ENCODE measurements at regions not wholly inside any gene's neighbourhood (a gene's known extent, or its start where the extent isn't known, plus 50 kb on each side); places are given as distances from the start of the nearest gene placed in this dataset.

- no peaks in the 10 kb centered on the region for H3K4me1 Mint-ChIP-seq
- H3K27ac Mint-ChIP-seq, result no peak overlapping the region
- no peak overlapping the region for H3K4me3 Mint-ChIP-seq
- H3K9me3 Mint-ChIP-seq, result no peaks in the 10 kb centered on the region
- DNase-seq, result no peak
- no peaks in the 10 kb centered on the region for H3K36me3 Mint-ChIP-seq
- H3K27me3 Mint-ChIP-seq (ENCODE audit: low read depth in 3 of 3), result peaks cover 0 to 5% (median 3%) of the 10 kb centered on the region in 3 donors
Observed at GRCh38 chr11:95512177-95512576, 277.4 kb downstream of the FAM76B start.

DNA sequence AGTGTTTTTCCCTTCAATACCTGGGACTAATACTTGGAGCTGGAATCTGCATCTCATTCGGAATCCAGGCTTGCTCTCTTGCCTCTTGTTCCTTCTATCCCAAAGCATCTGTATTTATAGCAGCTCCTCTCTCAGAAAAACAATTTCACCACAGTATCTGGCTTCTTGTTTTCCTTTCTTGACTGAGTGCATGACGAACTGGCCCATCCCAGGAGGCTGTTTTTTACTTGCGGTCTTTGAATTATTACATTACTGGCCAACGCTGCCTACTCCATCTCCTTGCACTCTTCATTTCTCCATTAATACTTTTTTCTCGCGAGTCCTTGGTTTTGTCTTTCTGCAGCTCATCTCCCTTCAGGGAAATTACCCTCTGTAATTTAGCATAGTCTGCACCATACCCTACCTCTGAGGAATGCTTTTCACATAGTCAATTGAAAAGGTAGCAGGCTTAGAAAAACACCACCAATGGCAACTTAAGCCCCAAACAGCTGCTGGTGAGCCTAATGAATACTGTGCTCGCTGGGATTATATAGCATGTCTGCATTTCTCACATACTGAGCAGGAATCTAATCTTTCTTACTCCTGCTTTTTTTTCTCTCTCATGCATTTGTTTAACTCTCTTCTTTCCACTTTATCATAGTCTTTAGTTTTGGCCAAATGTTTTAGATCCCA lies 277.4 kb upstream of the SESN3 start:
- Mint-ChIP-seq H3K4me3 (no peak overlapping the region), H3K36me3 (no peaks in the 10 kb centered on the region), H3K9me3 (peaks cover 0 to 2% (median 0%) of the 10 kb centered on the region in 6 donors), H3K4me1 (peaks cover 0 to 7% of the 10 kb centered on the region in 2 donors), H3K27me3 (ENCODE audit: low read depth in 3 of 3) (peaks cover 0 to 12% (median 5%) of the 10 kb centered on the region in 3 donors), H3K27ac (no peak overlapping the region)
- no peak for DNase-seq

DNA sequence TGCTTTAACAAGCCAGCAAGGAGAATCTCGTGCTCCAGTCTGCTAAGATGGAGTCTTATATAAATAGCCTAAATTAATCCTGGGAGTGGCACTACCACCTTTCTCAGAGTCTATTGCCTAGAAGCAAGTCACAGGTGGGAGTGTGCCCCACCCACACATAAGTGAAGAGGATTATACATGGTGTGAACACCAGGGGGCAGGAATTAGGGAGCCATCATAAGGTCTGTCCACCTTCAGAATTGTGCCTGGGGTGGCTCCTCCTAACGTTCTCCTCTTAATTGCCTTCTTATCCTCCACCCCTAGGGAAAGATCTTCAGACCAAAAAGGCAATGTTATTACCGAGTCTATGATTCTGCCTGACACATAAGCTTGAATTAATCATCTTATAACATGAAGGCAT lies 276.8 kb upstream of the SESN3 start:
- peaks cover 0 to 11% (median 5%) of the 10 kb centered on the region in 3 donors for H3K27me3 Mint-ChIP-seq (ENCODE audit: low read depth in 3 of 3)
- DNase-seq, result no peak
- no peak overlapping the region for H3K27ac Mint-ChIP-seq
- peaks cover 0 to 7% of the 10 kb centered on the region in 2 donors for H3K4me1 Mint-ChIP-seq
- H3K9me3 Mint-ChIP-seq, result peaks cover 0 to 2% (median 0%) of the 10 kb centered on the region in 6 donors
- H3K36me3 Mint-ChIP-seq, result no peaks in the 10 kb centered on the region
- H3K4me3 Mint-ChIP-seq, result no peak overlapping the region

- H3K27ac Mint-ChIP-seq, result no peak overlapping the region
- no peaks in the 10 kb centered on the region for H3K36me3 Mint-ChIP-seq
- no peak overlapping the region for H3K4me3 Mint-ChIP-seq
- DNase-seq, result no peak
- H3K27me3 Mint-ChIP-seq (ENCODE audit: low read depth in 3 of 3), result peaks cover 0 to 9% (median 3%) of the 10 kb centered on the region in 3 donors
- peaks cover 0 to 7% of the 10 kb centered on the region in 2 donors for H3K4me1 Mint-ChIP-seq
- peaks cover 0 to 2% (median 0%) of the 10 kb centered on the region in 6 donors for H3K9me3 Mint-ChIP-seq
Observed at GRCh38 chr11:95506777-95507176, 275.8 kb upstream of the SESN3 start.

- Mint-ChIP-seq H3K36me3 (no peaks in the 10 kb centered on the region), H3K4me1 (peaks cover 0 to 7% of the 10 kb centered on the region in 2 donors), H3K9me3 (peaks cover 0 to 2% (median 0%) of the 10 kb centered on the region in 6 donors), H3K4me3 (no peak overlapping the region), H3K27ac (no peak overlapping the region), H3K27me3 (ENCODE audit: low read depth in 3 of 3) (peaks cover 0 to 9% (median 3%) of the 10 kb centered on the region in 3 donors)
- DNase-seq, result no peak
Observed at GRCh38 chr11:95505927-95506426, 275.0 kb upstream of the SESN3 start.

DNA sequence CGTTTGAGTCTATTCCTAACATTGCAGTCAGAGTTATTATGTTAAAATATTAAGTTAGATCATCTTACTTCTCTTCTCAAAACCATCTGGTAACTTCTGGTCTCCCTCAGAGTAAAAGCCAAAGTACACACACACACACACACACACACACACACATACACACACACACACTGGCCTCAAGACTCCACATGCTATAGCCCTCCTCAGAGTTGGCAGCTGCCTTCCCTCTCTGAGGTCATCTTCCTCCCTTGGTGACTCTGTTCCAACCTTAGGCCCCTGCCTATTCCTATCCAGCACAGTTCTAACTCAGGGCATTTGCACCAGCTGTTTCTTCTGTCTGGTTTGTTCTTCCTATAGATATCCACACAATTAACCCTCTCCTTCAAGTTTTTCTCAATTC lies 272.0 kb upstream of the SESN3 start:
- Mint-ChIP-seq H3K9me3 (peaks cover 0 to 3% (median 0%) of the 10 kb centered on the region in 6 donors), H3K4me1 (peaks cover 0 to 7% of the 10 kb centered on the region in 2 donors), H3K27me3 (ENCODE audit: low read depth in 3 of 3) (peaks cover 0 to 7% (median 3%) of the 10 kb centered on the region in 3 donors), H3K36me3 (no peaks in the 10 kb centered on the region), H3K27ac (no peak overlapping the region), H3K4me3 (no peak overlapping the region)
- DNase-seq, result no peak

- H3K27ac Mint-ChIP-seq, result no peak overlapping the region
- DNase-seq, result no peak
- peaks cover 0 to 7% of the 10 kb centered on the region in 2 donors for H3K4me1 Mint-ChIP-seq
- H3K27me3 Mint-ChIP-seq (ENCODE audit: low read depth in 3 of 3), result peaks cover 0 to 7% (median 3%) of the 10 kb centered on the region in 3 donors
- H3K36me3 Mint-ChIP-seq, result no peaks in the 10 kb centered on the region
- H3K4me3 Mint-ChIP-seq, result no peak overlapping the region
- peaks cover 0 to 3% (median 0%) of the 10 kb centered on the region in 6 donors for H3K9me3 Mint-ChIP-seq
Observed at GRCh38 chr11:95502522-95502921, 271.5 kb upstream of the SESN3 start.

- Mint-ChIP-seq H3K36me3 (no peaks in the 10 kb centered on the region), H3K27me3 (ENCODE audit: low read depth in 3 of 3) (peaks cover 0 to 5% (median 3%) of the 10 kb centered on the region in 3 donors), H3K27ac (no peak overlapping the region), H3K4me1 (peaks cover 0 to 7% of the 10 kb centered on the region in 2 donors), H3K4me3 (no peak overlapping the region), H3K9me3 (peaks cover 0 to 3% (median 0%) of the 10 kb centered on the region in 6 donors)
- DNase-seq, result no peak
Observed at GRCh38 chr11:95501761-95502266, 270.8 kb upstream of the SESN3 start.

- no peak for DNase-seq
- no peak overlapping the region for H3K4me3 Mint-ChIP-seq
- no peak overlapping the region for H3K27ac Mint-ChIP-seq
- H3K36me3 Mint-ChIP-seq, result no peaks in the 10 kb centered on the region
- peaks cover 0 to 7% (median 3%) of the 10 kb centered on the region in 3 donors for H3K27me3 Mint-ChIP-seq (ENCODE audit: low read depth in 3 of 3)
- no peaks in the 10 kb centered on the region for H3K4me1 Mint-ChIP-seq
- peaks cover 0 to 4% (median 0%) of the 10 kb centered on the region in 6 donors for H3K9me3 Mint-ChIP-seq
Observed at GRCh38 chr11:95500466-95500865, 269.5 kb upstream of the SESN3 start.

GRCh38 chr11:95499516-95500135 lies 268.6 kb upstream of the SESN3 start:
- H3K9me3 Mint-ChIP-seq, result peaks cover 0 to 3% (median 0%) of the 10 kb centered on the region in 6 donors
- DNase-seq, result no peak
- peaks cover 0 to 7% (median 3%) of the 10 kb centered on the region in 3 donors for H3K27me3 Mint-ChIP-seq (ENCODE audit: low read depth in 3 of 3)
- H3K4me3 Mint-ChIP-seq, result no peak overlapping the region
- H3K27ac Mint-ChIP-seq, result no peak overlapping the region
- no peaks in the 10 kb centered on the region for H3K36me3 Mint-ChIP-seq
- no peaks in the 10 kb centered on the region for H3K4me1 Mint-ChIP-seq

DNA sequence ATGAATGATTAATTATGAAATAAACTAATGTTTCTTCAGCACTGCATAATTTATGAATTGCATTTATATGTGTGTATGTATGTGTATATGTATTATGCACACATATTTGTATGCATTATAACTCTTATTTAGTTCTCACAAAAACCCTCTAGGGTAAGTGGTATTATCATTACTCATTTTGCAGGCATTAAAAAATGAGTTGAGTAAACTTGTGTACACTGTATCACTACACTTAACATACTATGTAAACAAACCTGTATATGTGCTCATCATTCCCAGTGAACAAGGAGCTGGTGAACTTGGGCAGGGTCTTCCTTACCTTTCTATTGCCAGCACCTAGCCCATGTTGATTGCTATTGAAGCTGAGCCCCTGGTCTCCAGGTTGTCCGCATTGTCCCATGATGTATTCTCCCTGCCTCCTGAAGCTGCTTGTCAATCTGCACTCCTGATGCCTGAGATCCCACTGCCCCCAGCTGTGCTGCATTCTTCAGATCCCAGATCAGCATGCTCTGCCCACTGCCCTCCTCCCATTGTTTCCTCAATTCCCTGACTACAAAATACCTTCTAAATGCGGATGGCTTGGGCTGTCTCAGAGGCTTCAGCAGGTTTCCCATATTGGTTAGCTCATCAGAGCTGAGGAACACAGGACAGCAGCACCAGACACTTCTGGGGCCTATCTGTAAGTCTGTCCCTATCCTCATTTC lies 267.9 kb upstream of the SESN3 start:
- Mint-ChIP-seq H3K36me3 (no peaks in the 10 kb centered on the region), H3K4me1 (no peaks in the 10 kb centered on the region)
- DNase-seq, result no peak

GRCh38 chr11:95496901-95497300 lies 265.9 kb upstream of the SESN3 start:
- Mint-ChIP-seq H3K4me3 (no peak overlapping the region), H3K36me3 (no peaks in the 10 kb centered on the region), H3K4me1 (no peaks in the 10 kb centered on the region), H3K9me3 (peaks cover 0 to 3% (median 0%) of the 10 kb centered on the region in 6 donors), H3K27ac (no peak overlapping the region), H3K27me3 (ENCODE audit: low read depth in 3 of 3) (peaks cover 0 to 2% (median 0%) of the 10 kb centered on the region in 3 donors)
- no peak for DNase-seq

More for the DNA sequence above, 267.9 kb upstream of the SESN3 start:
- Mint-ChIP-seq H3K9me3 (peaks cover 0 to 3% (median 0%) of the 10 kb centered on the region in 6 donors), H3K27me3 (ENCODE audit: low read depth in 3 of 3) (peaks cover 0 to 5% (median 0%) of the 10 kb centered on the region in 3 donors), H3K4me3 (no peak overlapping the region), H3K27ac (no peak overlapping the region)

DNA sequence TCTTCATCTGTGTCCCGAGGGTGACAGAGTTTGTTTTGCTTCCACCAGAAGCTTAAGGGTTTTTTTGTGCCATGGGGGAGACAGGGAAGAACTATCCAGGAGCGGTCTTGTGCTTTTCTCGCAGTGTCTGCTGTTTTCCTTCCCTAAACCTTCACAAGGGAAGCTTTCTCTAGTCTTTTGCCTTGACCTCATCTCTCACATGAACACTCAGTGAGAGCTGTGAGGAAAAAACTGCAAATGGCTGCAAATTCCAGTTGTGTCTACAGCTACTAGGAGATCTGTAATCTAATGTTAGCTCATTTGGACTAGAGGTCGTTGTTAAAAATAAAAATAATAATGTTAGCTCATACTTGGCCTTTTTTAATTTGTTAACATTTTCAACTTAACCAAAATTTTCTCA lies 264.7 kb upstream of the SESN3 start:
- Mint-ChIP-seq H3K27me3 (ENCODE audit: low read depth in 3 of 3) (peaks cover 0 to 2% (median under 1%) of the 10 kb centered on the region in 3 donors), H3K4me3 (no peak overlapping the region), H3K4me1 (no peaks in the 10 kb centered on the region), H3K36me3 (no peaks in the 10 kb centered on the region), H3K9me3 (peaks cover 0 to 3% (median 0%) of the 10 kb centered on the region in 6 donors), H3K27ac (no peak overlapping the region)
- DNase-seq, result no peak
